ENCODE measurements at regions not wholly inside any gene's neighbourhood (a gene's known extent, or its start where the extent isn't known, plus 50 kb on each side); places are given as distances from the start of the nearest gene placed in this dataset.

DNA sequence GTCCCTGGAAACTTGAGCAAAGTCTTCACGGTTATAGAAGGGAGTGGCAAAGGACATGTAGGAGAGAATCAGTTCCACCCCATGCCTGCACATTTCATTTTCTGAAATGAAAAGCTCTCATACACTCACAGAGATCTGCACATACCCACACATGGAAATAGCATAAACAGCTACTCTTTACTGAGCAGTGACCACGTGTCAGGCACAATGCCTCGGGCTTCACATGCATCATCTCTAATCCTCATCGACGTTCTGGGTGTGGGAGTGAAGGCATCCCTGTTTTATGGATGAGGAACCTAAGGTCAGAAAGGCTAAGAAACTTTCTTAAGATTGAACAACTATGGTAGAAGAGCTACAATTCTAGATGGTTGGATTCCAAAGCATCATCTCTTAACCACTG, 198.8 kb downstream of the DAD1 start:
- TF ChIP-seq, protein P1, sequence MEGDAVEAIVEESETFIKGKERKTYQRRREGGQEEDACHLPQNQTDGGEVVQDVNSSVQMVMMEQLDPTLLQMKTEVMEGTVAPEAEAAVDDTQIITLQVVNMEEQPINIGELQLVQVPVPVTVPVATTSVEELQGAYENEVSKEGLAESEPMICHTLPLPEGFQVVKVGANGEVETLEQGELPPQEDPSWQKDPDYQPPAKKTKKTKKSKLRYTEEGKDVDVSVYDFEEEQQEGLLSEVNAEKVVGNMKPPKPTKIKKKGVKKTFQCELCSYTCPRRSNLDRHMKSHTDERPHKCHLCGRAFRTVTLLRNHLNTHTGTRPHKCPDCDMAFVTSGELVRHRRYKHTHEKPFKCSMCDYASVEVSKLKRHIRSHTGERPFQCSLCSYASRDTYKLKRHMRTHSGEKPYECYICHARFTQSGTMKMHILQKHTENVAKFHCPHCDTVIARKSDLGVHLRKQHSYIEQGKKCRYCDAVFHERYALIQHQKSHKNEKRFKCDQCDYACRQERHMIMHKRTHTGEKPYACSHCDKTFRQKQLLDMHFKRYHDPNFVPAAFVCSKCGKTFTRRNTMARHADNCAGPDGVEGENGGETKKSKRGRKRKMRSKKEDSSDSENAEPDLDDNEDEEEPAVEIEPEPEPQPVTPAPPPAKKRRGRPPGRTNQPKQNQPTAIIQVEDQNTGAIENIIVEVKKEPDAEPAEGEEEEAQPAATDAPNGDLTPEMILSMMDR (IDR thresholded peaks at IDR 0.05), result no peak
- TF ChIP-seq POLR2A (IDR thresholded peaks at IDR 0.05), result no peak
